GM20000 (cell line): ENCODE measurements at regions not wholly inside any gene's neighbourhood (a gene's known extent, or its start where the extent isn't known, plus 50 kb on each side); places are given as distances from the start of the nearest gene placed in this dataset.

Experiments
- DNase-seq: peaks from one replicate; pipeline ENCODE4 v3.0.0; 2012; ENCODE audit warnings: low spot score
- CTCF ChIP-seq: IDR thresholded peaks from 2 replicates; pipeline ENCODE4 v1.5.1; 2012; ENCODE audit warnings: mild to moderate bottlenecking, control low read depth; ENCODE audit errors: extremely low read depth, missing control alignments

GRCh38 chr7:3243256-3243655 is 57.8 kb upstream of the SDK1 start:
- no peak for DNase-seq
- TF ChIP-seq CTCF: no peak

- no peak for TF ChIP-seq CTCF
Measured at GRCh38 chr7:3243680-3244079, 57.4 kb upstream of the SDK1 start.

GRCh38 chr7:3244241-3244814 is 56.7 kb upstream of the SDK1 start:
- TF ChIP-seq CTCF: no peak
- no peak for DNase-seq

More at GRCh38 chr7:3243680-3244079, 57.4 kb upstream of the SDK1 start:
- no peak for DNase-seq

- DNase-seq: no peak
- no peak for TF ChIP-seq CTCF
Measured at GRCh38 chr7:3245077-3245476, 56.0 kb upstream of the SDK1 start.

GRCh38 chr7:3245721-3246120 is 55.3 kb upstream of the SDK1 start:
- no peak for TF ChIP-seq CTCF
- DNase-seq: no peak

GRCh38 chr7:3246127-3246526 is 54.9 kb upstream of the SDK1 start:
- no peak for TF ChIP-seq CTCF
- DNase-seq: no peak

GRCh38 chr7:3246651-3247050 is 54.4 kb upstream of the SDK1 start:
- TF ChIP-seq CTCF: no peak
- DNase-seq: no peak
